Neural progenitor cell (in vitro differentiated cells): ENCODE measurements at regions not wholly inside any gene's neighbourhood (a gene's known extent, or its start where the extent isn't known, plus 50 kb on each side); places are given as distances from the start of the nearest gene placed in this dataset.
A peak's percentile ranks its signal among the peaks of the same experiment; 100 is the strongest.

Experiments used
- DNase-seq: peaks from one replicate; pipeline ENCODE4 v3.0.0-alpha.2; 2016; ENCODE audit warnings: low spot score
- H2AFZ ChIP-seq: fragments of 200-600 bp; sonication (generic); replicated peaks from 2 replicates; pipeline ENCODE4 v1.6.1; 2016; ENCODE audit warnings: antibody characterized with exemption
- H3F3A ChIP-seq: fragments of 200-600 bp; sonication (generic); 2 replicates; pipeline ENCODE4 v1.6.1; 2016; ENCODE audit warnings: antibody characterized with exemption, low read depth
- H3K27ac ChIP-seq: fragments of 200-600 bp; sonication (generic); 2 replicates; pipeline ENCODE4 v1.5.1; 2016; ENCODE audit warnings: mild to moderate bottlenecking
- H3K27me3 ChIP-seq: fragments of 200-600 bp; sonication (generic); 2 replicates; pipeline ENCODE4 v1.6.1; 2016; ENCODE audit warnings: mild to moderate bottlenecking, moderate library complexity
- H3K36me3 ChIP-seq: fragments of 200-600 bp; sonication (generic); 2 replicates; pipeline ENCODE4 v1.5.1; 2016
- H3K4me1 ChIP-seq: fragments of 200-600 bp; sonication (generic); 2 replicates; pipeline ENCODE4 v1.6.1; 2016; ENCODE audit warnings: mixed run types
- H3K4me2 ChIP-seq: fragments of 200-600 bp; sonication (generic); 2 replicates; pipeline ENCODE4 v1.6.1; 2016
- H3K4me3 ChIP-seq: fragments of 200-600 bp; sonication (generic); 2 replicates; pipeline ENCODE4 v1.5.1; 2016
- H3K79me2 ChIP-seq: fragments of 200-600 bp; sonication (generic); 2 replicates; pipeline ENCODE4 v1.6.1; 2016; ENCODE audit warnings: low read depth
- H3K9ac ChIP-seq: fragments of 200-600 bp; sonication (generic); 2 replicates; pipeline ENCODE4 v1.6.1; 2016
- H3K9me3 ChIP-seq: fragments of 200-600 bp; sonication (generic); 2 replicates; pipeline ENCODE4 v1.5.1; 2016; ENCODE audit warnings: low read depth
- H4K20me1 ChIP-seq: fragments of 200-600 bp; sonication (generic); 2 replicates; pipeline ENCODE4 v1.6.1; 2016; ENCODE audit warnings: low read depth
- H3K27ac Mint-ChIP-seq: 3 replicates; pipeline ENCODE4 v1.8.0; 2021; ENCODE audit warnings: mixed read lengths
- H3K27me3 Mint-ChIP-seq: 2 replicates; pipeline ENCODE4 v1.8.0; 2022; ENCODE audit warnings: low read depth, mild to moderate bottlenecking, inconsistent platforms, moderate library complexity, mixed read lengths; ENCODE audit not compliant: insufficient read depth
- H3K36me3 Mint-ChIP-seq: 3 replicates; pipeline ENCODE4 v1.8.0; 2021; ENCODE audit warnings: mixed read lengths
- H3K4me1 Mint-ChIP-seq: 3 replicates; pipeline ENCODE4 v1.8.0; 2021; ENCODE audit warnings: mixed read lengths
- H3K4me3 Mint-ChIP-seq: 3 replicates; pipeline ENCODE4 v1.8.0; 2021; ENCODE audit warnings: mild to moderate bottlenecking, moderate library complexity, mixed read lengths
- H3K9me3 Mint-ChIP-seq: 3 replicates; pipeline ENCODE4 v1.8.0; 2020; ENCODE audit warnings: mixed read lengths
- EZH2 ChIP-seq: fragments of 200-600 bp; sonication (generic); IDR thresholded peaks from 2 replicates; pipeline ENCODE4 v1.6.1; 2017; ENCODE audit warnings: antibody characterized with exemption, mild to moderate bottlenecking, moderate library complexity
- EZH2phosphoT487 ChIP-seq: fragments of 200-600 bp; sonication (generic); IDR thresholded peaks from 2 replicates; pipeline ENCODE4 v1.6.1; 2017; ENCODE audit warnings: antibody characterized with exemption
- TF ChIP-seq, protein P1 (sequence below): fragments of 200-600 bp; sonication (generic); IDR thresholded peaks from 2 replicates; pipeline ENCODE4 v1.5.1; 2017; ENCODE audit warnings: antibody characterized with exemption, mild to moderate bottlenecking

DNA sequence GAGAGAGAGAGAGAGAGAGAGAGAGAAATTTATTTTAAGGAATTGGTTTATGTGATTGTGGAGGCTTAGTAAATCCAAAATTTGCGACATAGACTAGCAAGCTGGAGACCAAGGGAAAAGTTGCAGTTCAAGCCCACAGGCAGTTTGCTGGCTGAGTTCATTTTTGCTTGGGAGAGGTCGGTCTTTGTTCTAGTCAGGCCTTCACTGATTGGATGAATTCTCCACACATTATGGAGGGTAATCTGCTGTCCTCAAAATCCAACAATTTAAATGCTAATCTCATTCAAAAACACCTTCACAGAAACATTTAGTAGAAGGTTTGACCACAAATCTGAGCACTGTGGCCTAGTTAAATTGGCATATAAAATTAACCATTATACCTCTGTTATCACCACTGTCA lies 439.6 kb downstream of the EPM2A start:
- H3K4me3 ChIP-seq, result no peak overlapping the region
- peaks cover 2% of the 10 kb centered on the region for H3K9me3 ChIP-seq
- peak overlapping the region; percentile 57 for H2AFZ ChIP-seq
- no peaks in the 10 kb centered on the region for H3K9me3 Mint-ChIP-seq
- H3F3A ChIP-seq, result no peaks in the 10 kb centered on the region
- H3K36me3 ChIP-seq, result no peaks in the 10 kb centered on the region
- no peaks in the 10 kb centered on the region for H3K4me1 ChIP-seq
- no peak overlapping the region for H3K27ac ChIP-seq
- no peak overlapping the region for H3K9ac ChIP-seq
- H3K36me3 Mint-ChIP-seq, result no peaks in the 10 kb centered on the region
- H3K4me3 Mint-ChIP-seq, result no peak overlapping the region
- no peaks in the 10 kb centered on the region for H3K27me3 Mint-ChIP-seq
- H3K79me2 ChIP-seq, result no peaks in the 10 kb centered on the region
- H3K4me1 Mint-ChIP-seq, result no peaks in the 10 kb centered on the region
- TF ChIP-seq, protein P1, sequence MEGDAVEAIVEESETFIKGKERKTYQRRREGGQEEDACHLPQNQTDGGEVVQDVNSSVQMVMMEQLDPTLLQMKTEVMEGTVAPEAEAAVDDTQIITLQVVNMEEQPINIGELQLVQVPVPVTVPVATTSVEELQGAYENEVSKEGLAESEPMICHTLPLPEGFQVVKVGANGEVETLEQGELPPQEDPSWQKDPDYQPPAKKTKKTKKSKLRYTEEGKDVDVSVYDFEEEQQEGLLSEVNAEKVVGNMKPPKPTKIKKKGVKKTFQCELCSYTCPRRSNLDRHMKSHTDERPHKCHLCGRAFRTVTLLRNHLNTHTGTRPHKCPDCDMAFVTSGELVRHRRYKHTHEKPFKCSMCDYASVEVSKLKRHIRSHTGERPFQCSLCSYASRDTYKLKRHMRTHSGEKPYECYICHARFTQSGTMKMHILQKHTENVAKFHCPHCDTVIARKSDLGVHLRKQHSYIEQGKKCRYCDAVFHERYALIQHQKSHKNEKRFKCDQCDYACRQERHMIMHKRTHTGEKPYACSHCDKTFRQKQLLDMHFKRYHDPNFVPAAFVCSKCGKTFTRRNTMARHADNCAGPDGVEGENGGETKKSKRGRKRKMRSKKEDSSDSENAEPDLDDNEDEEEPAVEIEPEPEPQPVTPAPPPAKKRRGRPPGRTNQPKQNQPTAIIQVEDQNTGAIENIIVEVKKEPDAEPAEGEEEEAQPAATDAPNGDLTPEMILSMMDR, result no peak
- no peak for TF ChIP-seq EZH2phosphoT487
- no peak for TF ChIP-seq EZH2
- no peaks in the 10 kb centered on the region for H3K27me3 ChIP-seq
- no peak overlapping the region for H3K4me2 ChIP-seq
- H3K27ac Mint-ChIP-seq, result no peak overlapping the region
- no peaks in the 10 kb centered on the region for H4K20me1 ChIP-seq
- DNase-seq, result no peak

- no peak for DNase-seq
- H3K27ac Mint-ChIP-seq, result no peak overlapping the region
- H3K27me3 ChIP-seq, result no peaks in the 10 kb centered on the region
- no peak overlapping the region for H3K4me3 Mint-ChIP-seq
- H3K79me2 ChIP-seq, result no peaks in the 10 kb centered on the region
- no peak overlapping the region for H3K27ac ChIP-seq
- no peak overlapping the region for H2AFZ ChIP-seq
- H3K4me2 ChIP-seq, result no peak overlapping the region
- TF ChIP-seq EZH2, result no peak
- TF ChIP-seq, protein P1, result no peak
- TF ChIP-seq EZH2phosphoT487, result no peak
- H3K27me3 Mint-ChIP-seq, result no peaks in the 10 kb centered on the region
- peaks cover 3% of the 10 kb centered on the region for H3F3A ChIP-seq
- H3K36me3 Mint-ChIP-seq, result no peaks in the 10 kb centered on the region
- H4K20me1 ChIP-seq, result no peaks in the 10 kb centered on the region
- peaks cover 12% of the 10 kb centered on the region for H3K4me1 ChIP-seq
- no peak overlapping the region for H3K9ac ChIP-seq
- H3K4me1 Mint-ChIP-seq, result no peaks in the 10 kb centered on the region
- H3K9me3 ChIP-seq, result no peaks in the 10 kb centered on the region
- H3K9me3 Mint-ChIP-seq, result no peaks in the 10 kb centered on the region
- no peak overlapping the region for H3K4me3 ChIP-seq
- H3K36me3 ChIP-seq, result no peaks in the 10 kb centered on the region
These were observed 429.6 kb downstream of the EPM2A start for GRCh38 chr6:145305670-145306069.

GRCh38 chr6:145306489-145306888 lies 428.8 kb downstream of the EPM2A start:
- no peak overlapping the region for H3K27ac Mint-ChIP-seq
- TF ChIP-seq EZH2 (no peak), EZH2phosphoT487 (no peak)
- TF ChIP-seq, protein P1, result no peak

More at GRCh38 chr6:145306489-145306888, 428.8 kb downstream of the EPM2A start:
- Histone ChIP-seq H3K4me1 (peaks cover 12% of the 10 kb centered on the region), H4K20me1 (no peaks in the 10 kb centered on the region), H3F3A (peaks cover 3% of the 10 kb centered on the region), H3K9ac (no peak overlapping the region), H3K27ac (no peak overlapping the region), H3K27me3 (no peaks in the 10 kb centered on the region), H2AFZ (no peak overlapping the region), H3K36me3 (no peaks in the 10 kb centered on the region), H3K4me2 (no peak overlapping the region), H3K9me3 (no peaks in the 10 kb centered on the region), H3K79me2 (no peaks in the 10 kb centered on the region), H3K4me3 (no peak overlapping the region)
- Mint-ChIP-seq H3K27me3 (no peaks in the 10 kb centered on the region), H3K36me3 (no peaks in the 10 kb centered on the region), H3K4me3 (no peak overlapping the region), H3K4me1 (no peaks in the 10 kb centered on the region), H3K9me3 (no peaks in the 10 kb centered on the region)
- DNase-seq, result no peak
